H9 (cell line): ENCODE measurements at regions not wholly inside any gene's neighbourhood (a gene's known extent, or its start where the extent isn't known, plus 50 kb on each side); places are given as distances from the start of the nearest gene placed in this dataset.
"Not testable (repeated sequence)": the region's sequence is repeated elsewhere in the genome, so short reads cannot be mapped to it uniquely, and the experiment has no call there.

Experiments
- DNase-seq: peaks from one replicate; pipeline ENCODE4 v3.0.0-alpha.2; 2017
- H2AFZ ChIP-seq: one replicate; pipeline ENCODE4 v1.6.1; 2013; ENCODE audit warnings: mild to moderate bottlenecking, low read length, control low read depth, moderate library complexity
- H2AK5ac ChIP-seq: 2 replicates; pipeline ENCODE4 v1.6.1; 2013; ENCODE audit warnings: low read length, control low read depth, mixed read lengths; ENCODE audit not compliant: insufficient read length
- H2BK120ac ChIP-seq: one replicate; pipeline ENCODE4 v1.6.1; 2013; ENCODE audit warnings: low read depth, mild to moderate bottlenecking, low read length, control low read depth, inconsistent platforms; ENCODE audit not compliant: poor library complexity, severe bottlenecking
- H2BK12ac ChIP-seq: 2 replicates; pipeline ENCODE4 v1.6.1; 2013; ENCODE audit warnings: low read length, control low read depth, mixed read lengths, low read depth; ENCODE audit not compliant: insufficient read length
- H2BK15ac ChIP-seq: 2 replicates; pipeline ENCODE4 v1.6.1; 2013; ENCODE audit warnings: low read depth, low read length, control low read depth
- H2BK20ac ChIP-seq: one replicate; pipeline ENCODE4 v1.6.1; 2013; ENCODE audit warnings: low read depth, mild to moderate bottlenecking, low read length, control low read depth, inconsistent platforms; ENCODE audit not compliant: poor library complexity, severe bottlenecking
- H2BK5ac ChIP-seq: 2 replicates; pipeline ENCODE4 v1.6.1; 2013; ENCODE audit warnings: low read length, control low read depth, mixed read lengths; ENCODE audit not compliant: insufficient read length
- H3K14ac ChIP-seq: 2 replicates; pipeline ENCODE4 v1.6.1; 2013; ENCODE audit warnings: low read length, control low read depth; ENCODE audit not compliant: insufficient read depth
- H3K18ac ChIP-seq: 2 replicates; pipeline ENCODE4 v1.6.1; 2013; ENCODE audit warnings: low read depth, mild to moderate bottlenecking, mixed read lengths, low read length, control low read depth; ENCODE audit not compliant: insufficient read length
- H3K23ac ChIP-seq: 2 replicates; pipeline ENCODE4 v1.6.1; 2013; ENCODE audit warnings: low read length, control low read depth, mixed read lengths, low read depth; ENCODE audit not compliant: insufficient read length
- H3K23me2 ChIP-seq: 2 replicates; pipeline ENCODE4 v1.6.1; 2013; ENCODE audit warnings: low read depth, mild to moderate bottlenecking, mixed read lengths, low read length, control low read depth; ENCODE audit not compliant: insufficient read length, poor library complexity, severe bottlenecking
- H3K27ac ChIP-seq: 2 replicates; pipeline ENCODE4 v1.5.1; 2013; ENCODE audit warnings: low read length, control low read depth, mixed read lengths, low read depth; ENCODE audit not compliant: insufficient read length
- H3K27me3 ChIP-seq: 2 replicates; pipeline ENCODE4 v1.6.1; 2013; ENCODE audit warnings: low read length, control low read depth, inconsistent platforms; ENCODE audit not compliant: insufficient read depth
- H3K4ac ChIP-seq: 2 replicates; pipeline ENCODE4 v1.6.1; 2013; ENCODE audit warnings: low read depth, mild to moderate bottlenecking, control low read depth, inconsistent platforms, low read length, moderate library complexity
- H3K4me1 ChIP-seq: 2 replicates; pipeline ENCODE4 v1.6.1; 2013; ENCODE audit warnings: low read length, control low read depth, inconsistent platforms; ENCODE audit not compliant: insufficient read depth
- H3K4me2 ChIP-seq: 2 replicates; pipeline ENCODE4 v1.6.1; 2013; ENCODE audit warnings: low read length, control low read depth, mixed read lengths; ENCODE audit not compliant: insufficient read length, insufficient read depth
- H3K56ac ChIP-seq: 2 replicates; pipeline ENCODE4 v1.6.1; 2013; ENCODE audit warnings: low read depth, mild to moderate bottlenecking, mixed read lengths, low read length, control low read depth; ENCODE audit not compliant: insufficient read length
- H3K79me1 ChIP-seq: 2 replicates; pipeline ENCODE4 v1.6.1; 2013; ENCODE audit warnings: low read depth, mild to moderate bottlenecking, moderate library complexity, low read length, control low read depth, inconsistent platforms; ENCODE audit not compliant: insufficient read depth, poor library complexity, severe bottlenecking
- H3K79me2 ChIP-seq: 2 replicates; pipeline ENCODE4 v1.6.1; 2013; ENCODE audit warnings: low read length, control low read depth, inconsistent platforms; ENCODE audit not compliant: insufficient read depth
- H3K9ac ChIP-seq: 2 replicates; pipeline ENCODE4 v1.6.1; 2013; ENCODE audit warnings: low read length, control low read depth, mixed read lengths; ENCODE audit not compliant: insufficient read length; ENCODE audit errors: extremely low read depth
- H3K9me3 ChIP-seq: one replicate; pipeline ENCODE4 v1.6.1; 2013; ENCODE audit warnings: low read depth, low read length, inconsistent platforms; ENCODE audit not compliant: control insufficient read depth
- H3T11ph ChIP-seq: one replicate; pipeline ENCODE4 v1.6.1; 2013; ENCODE audit warnings: mild to moderate bottlenecking, low read length, control low read depth, inconsistent platforms
- H4K20me1 ChIP-seq: one replicate; pipeline ENCODE4 v1.6.1; 2013; ENCODE audit not compliant: control insufficient read depth, insufficient read length, insufficient read depth
- H4K5ac ChIP-seq: 2 replicates; pipeline ENCODE4 v1.6.1; 2013; ENCODE audit warnings: low read depth, mild to moderate bottlenecking, mixed read lengths, low read length, control low read depth; ENCODE audit not compliant: insufficient read length
- H4K8ac ChIP-seq: replicated peaks from 2 replicates; pipeline ENCODE4 v1.6.1; 2013; ENCODE audit warnings: low read length, control low read depth, mixed read lengths, low read depth; ENCODE audit not compliant: insufficient read length
- H4K91ac ChIP-seq: 2 replicates; pipeline ENCODE4 v1.6.1; 2013; ENCODE audit warnings: low read depth, mild to moderate bottlenecking, moderate library complexity, mixed read lengths, low read length, control low read depth; ENCODE audit not compliant: insufficient read length
- H3K27ac Mint-ChIP-seq, 3 experiments: 2 replicates in 2 of 3; 3 replicates in 1 of 3; pipeline ENCODE4 v1.8.0; 2020 to 2021; ENCODE audit warnings: mixed read lengths in 3 of 3, mild to moderate bottlenecking in 1 of 3, moderate library complexity in 1 of 3
- H3K27me3 Mint-ChIP-seq: 2 replicates; pipeline ENCODE4 v1.8.0; 2021; ENCODE audit warnings: low read depth, mild to moderate bottlenecking, moderate library complexity, mixed read lengths
- H3K36me3 Mint-ChIP-seq, 3 experiments: 2 replicates in 2 of 3; 3 replicates in 1 of 3; pipeline ENCODE4 v1.8.0; 2020 to 2021; ENCODE audit warnings: low read depth in 3 of 3, mixed read lengths in 3 of 3; ENCODE audit not compliant: insufficient read depth in 1 of 3
- H3K4me1 Mint-ChIP-seq, 2 experiments: 2 replicates each; pipeline ENCODE4 v1.8.0; 2020; ENCODE audit warnings: mixed read lengths in 2 of 2
- H3K4me3 Mint-ChIP-seq, 2 experiments: 2 replicates in 1 of 2; 3 replicates in 1 of 2; pipeline ENCODE4 v1.8.0; 2020 to 2021; ENCODE audit warnings: mild to moderate bottlenecking in 2 of 2, mixed read lengths in 2 of 2, moderate library complexity in 1 of 2
- H3K9me3 Mint-ChIP-seq, 2 experiments: 2 replicates in 1 of 2; 3 replicates in 1 of 2; pipeline ENCODE4 v1.8.0; 2020; ENCODE audit warnings: mild to moderate bottlenecking in 2 of 2, mixed read lengths in 2 of 2, moderate library complexity in 1 of 2
- CTCF ChIP-seq: fragments of 200-600 bp; sonication (generic); conservative IDR thresholded peaks from 3 replicates; pipeline ENCODE4 v1.8.0; 2021; ENCODE audit warnings: antibody characterized with exemption, mild to moderate bottlenecking
- WGBS: extraction: QIAGEN DNeasy Blood & Tissue Kit; methylation state at CpG from one replicate; pipeline ENCODE4 v1.1.7; 2013; ENCODE audit warnings: missing lambda C conversion rate, low lambda C conversion rate, mixed read lengths; ENCODE audit not compliant: insufficient read length; ENCODE audit errors: extremely low coverage; 5-methylcytosine and 5-hydroxymethylcytosine counted together

- Histone ChIP-seq H2BK120ac (no peak overlapping the region), H3K23me2 (no peaks in the 10 kb centered on the region), H3K23ac (no peak overlapping the region), H4K8ac (no peak overlapping the region), H3K4me1 (no peaks in the 10 kb centered on the region), H4K91ac (no peak overlapping the region), H2BK20ac (no peak overlapping the region), H2AK5ac (no peak overlapping the region), H3K79me1 (no peaks in the 10 kb centered on the region), H3K9ac (no peak overlapping the region), H4K20me1 (no peaks in the 10 kb centered on the region), H2BK15ac (no peak overlapping the region), H3K56ac (no peak overlapping the region), H2AFZ (no peak overlapping the region), H2BK5ac (no peak overlapping the region), H3K18ac (no peak overlapping the region), H2BK12ac (no peak overlapping the region), H3T11ph (no peak overlapping the region), H3K14ac (no peak overlapping the region), H3K79me2 (no peaks in the 10 kb centered on the region), H3K9me3 (peaks cover 5% of the 10 kb centered on the region), H3K4me2 (no peak overlapping the region), H3K27me3 (no peaks in the 10 kb centered on the region), H3K27ac (no peak overlapping the region), H4K5ac (no peak overlapping the region), H3K4ac (no peak overlapping the region)
- Mint-ChIP-seq H3K4me1 (peaks cover 17 to 18% of the 10 kb centered on the region in 2 experiments), H3K27me3 (no peaks in the 10 kb centered on the region), H3K27ac (no peak overlapping the region), H3K36me3 (peaks cover 7 to 34% (median 9%) of the 10 kb centered on the region in 3 experiments), H3K9me3 (peaks cover 19 to 29% of the 10 kb centered on the region in 2 experiments), H3K4me3 (no peak overlapping the region)
- no peak for TF ChIP-seq CTCF
- no peak for DNase-seq
- no CpG with 5 or more reads among the region's 1 CpG for WGBS
Observed at GRCh38 chr6:11885159-11885558, 106.6 kb upstream of the ADTRP start.

GRCh38 chr6:11883471-11883870 is 104.9 kb upstream of the ADTRP start:
- peaks cover 11 to 40% (median 15%) of the 10 kb centered on the region in 3 experiments for H3K36me3 Mint-ChIP-seq
- H3K14ac ChIP-seq, H2AK5ac ChIP-seq, H3K4ac ChIP-seq, H3T11ph ChIP-seq, H3K4me3 Mint-ChIP-seq, H3K79me1 ChIP-seq, H3K4me1 ChIP-seq, H2BK15ac ChIP-seq, H3K27me3 ChIP-seq, H3K9ac ChIP-seq, H4K8ac ChIP-seq, H2BK12ac ChIP-seq, H4K91ac ChIP-seq, H3K27ac ChIP-seq, H3K79me2 ChIP-seq, DNase-seq, H3K27me3 Mint-ChIP-seq, H4K20me1 ChIP-seq, H3K4me2 ChIP-seq, H3K23ac ChIP-seq, H3K27ac Mint-ChIP-seq, H2BK20ac ChIP-seq, H3K23me2 ChIP-seq, H2AFZ ChIP-seq, H4K5ac ChIP-seq, H2BK5ac ChIP-seq, H3K18ac ChIP-seq, H3K9me3 ChIP-seq, H2BK120ac ChIP-seq, H3K56ac ChIP-seq: not testable (repeated sequence)
- H3K4me1 Mint-ChIP-seq: peaks cover 17 to 25% of the 10 kb centered on the region in 2 experiments
- no CpG with 5 or more reads among the region's 2 CpGs for WGBS
- peaks cover 25 to 35% of the 10 kb centered on the region in 2 experiments for H3K9me3 Mint-ChIP-seq
